GM21423 (cell line): ENCODE measurements at regions not wholly inside any gene's neighbourhood (a gene's known extent, or its start where the extent isn't known, plus 50 kb on each side); places are given as distances from the start of the nearest gene placed in this dataset.
A peak's percentile ranks its signal among the peaks of the same experiment; 100 is the strongest.

Experiments
- ATAC-seq: cut with Tn5 transposase; IDR thresholded peaks from one replicate; pipeline ENCODE4 v1.9.1; 2021; ENCODE audit warnings: mild to moderate bottlenecking, moderate library complexity; ENCODE audit not compliant: unreplicated experiment

- ATAC-seq, result peak; percentile 100
These were observed 169.9 kb upstream of the MAF start for GRCh38 chr16:79770244-79771064.

- no peak for ATAC-seq
These were observed 169.3 kb upstream of the MAF start for GRCh38 chr16:79769928-79770243.

GRCh38 chr16:79769270-79769927 lies 168.9 kb upstream of the MAF start:
- no peak for ATAC-seq

- ATAC-seq, result no peak
These were observed 167.9 kb upstream of the MAF start for GRCh38 chr16:79768276-79768970.

GRCh38 chr16:79767421-79768275 lies 167.1 kb upstream of the MAF start:
- ATAC-seq, result no peak

GRCh38 chr16:79765901-79766394 lies 165.4 kb upstream of the MAF start:
- no peak for ATAC-seq

GRCh38 chr16:79765431-79765830 lies 164.9 kb upstream of the MAF start:
- no peak for ATAC-seq

GRCh38 chr16:79764415-79765110 lies 164.0 kb upstream of the MAF start:
- ATAC-seq, result no peak

- ATAC-seq, result no peak
These were observed 161.7 kb upstream of the MAF start for GRCh38 chr16:79762217-79762616.

- no peak for ATAC-seq
These were observed 158.2 kb upstream of the MAF start for GRCh38 chr16:79758615-79759346.

GRCh38 chr16:79757968-79758367 lies 157.4 kb upstream of the MAF start:
- no peak for ATAC-seq

GRCh38 chr16:79757163-79757562 lies 156.6 kb upstream of the MAF start:
- ATAC-seq, result no peak

GRCh38 chr16:79756571-79756970 lies 156.0 kb upstream of the MAF start:
- no peak for ATAC-seq

GRCh38 chr16:79754501-79754900 lies 154.0 kb upstream of the MAF start:
- ATAC-seq, result no peak

- ATAC-seq, result no peak
These were observed 153.5 kb upstream of the MAF start for GRCh38 chr16:79754081-79754480.

- ATAC-seq, result no peak
These were observed 152.7 kb upstream of the MAF start for GRCh38 chr16:79753286-79753685.

- ATAC-seq, result no peak
These were observed 151.9 kb upstream of the MAF start for GRCh38 chr16:79752396-79752795.

GRCh38 chr16:79751471-79752184 lies 151.1 kb upstream of the MAF start:
- no peak for ATAC-seq

GRCh38 chr16:79750311-79750710 lies 149.8 kb upstream of the MAF start:
- no peak for ATAC-seq
